ENCODE measurements at regions not wholly inside any gene's neighbourhood (a gene's known extent, or its start where the extent isn't known, plus 50 kb on each side); places are given as distances from the start of the nearest gene placed in this dataset.

- intact Hi-C loops (cut with DNase I; ENCODE audit: low total_unique reads) = no loop called here
- WGBS, 5 donors = 84 to 95% (median 89%) methylated on average over 3 of the region's 3 CpGs
- Histone ChIP-seq H3K36me3 (no peaks in the 10 kb centered on the region), H3K27ac (no peak overlapping the region), H3K27me3 (replicated peaks in 1 of 7) (no peaks in the 10 kb centered on the region), H3K4me3 (no peak overlapping the region), H3K9me3 (no peaks in the 10 kb centered on the region), H3K4me1 (peaks cover 0 to 7% (median 0%) of the 10 kb centered on the region in 6 donors)
- TF ChIP-seq POLR2AphosphoS5 (IDR thresholded peaks at IDR 0.05) = no peak
- TF ChIP-seq CTCF (IDR thresholded peaks at IDR 0.05 in 8 of 11, conservative IDR thresholded peaks at IDR 0.05 in 3 of 11) = no peak
- no peak for TF ChIP-seq POLR2A (IDR thresholded peaks at IDR 0.05)
- DNase-seq = no peak
Measured at GRCh38 chr11:13857828-13858227, 104.7 kb upstream of the SPON1 start.

GRCh38 chr11:13859892-13860291, 102.6 kb upstream of the SPON1 start:
- TF ChIP-seq POLR2A (IDR thresholded peaks at IDR 0.05) (no peak), CTCF (IDR thresholded peaks at IDR 0.05 in 8 of 11, conservative IDR thresholded peaks at IDR 0.05 in 3 of 11) (no peak), POLR2AphosphoS5 (IDR thresholded peaks at IDR 0.05) (no peak)
- Histone ChIP-seq H3K27ac (no peak overlapping the region), H3K4me1 (peaks cover 0 to 7% (median 0%) of the 10 kb centered on the region in 6 donors), H3K36me3 (no peaks in the 10 kb centered on the region), H3K4me3 (no peak overlapping the region), H3K27me3 (replicated peaks in 1 of 7) (no peaks in the 10 kb centered on the region), H3K9me3 (no peaks in the 10 kb centered on the region)
- intact Hi-C loops (cut with DNase I; ENCODE audit: low total_unique reads) = no loop called here
- DNase-seq = no peak
- WGBS, 5 donors = 53 to 73% (median 56%) methylated on average over 8 to 9 of the region's 9 CpGs

- no peak for DNase-seq
- WGBS, 5 donors = 43 to 63% (median 53%) methylated on average over 3 of the region's 3 CpGs
- TF ChIP-seq POLR2AphosphoS5 (IDR thresholded peaks at IDR 0.05) (no peak), CTCF (IDR thresholded peaks at IDR 0.05 in 8 of 11, conservative IDR thresholded peaks at IDR 0.05 in 3 of 11) (no peak), POLR2A (IDR thresholded peaks at IDR 0.05) (no peak)
- H3K27ac ChIP-seq = no peak overlapping the region
- H3K9me3 ChIP-seq = no peaks in the 10 kb centered on the region
- H3K36me3 ChIP-seq = no peaks in the 10 kb centered on the region
- no peaks in the 10 kb centered on the region for H3K27me3 ChIP-seq (replicated peaks in 1 of 7)
- peaks cover 0 to 7% (median 0%) of the 10 kb centered on the region in 6 donors for H3K4me1 ChIP-seq
- intact Hi-C loops (cut with DNase I; ENCODE audit: low total_unique reads) = no loop called here
- H3K4me3 ChIP-seq = no peak overlapping the region
Measured at GRCh38 chr11:13861411-13861810, 101.1 kb upstream of the SPON1 start.

GRCh38 chr11:13862845-13863392, 99.6 kb upstream of the SPON1 start:
- H3K9me3 ChIP-seq = no peaks in the 10 kb centered on the region

More at GRCh38 chr11:13862845-13863392, 99.6 kb upstream of the SPON1 start:
- 84 to 96% (median 87%) methylated on average over 3 of the region's 3 CpGs for WGBS, 5 donors
- DNase-seq = no peak
- Histone ChIP-seq H3K4me1 (peaks cover 0 to 7% (median 0%) of the 10 kb centered on the region in 6 donors), H3K27me3 (replicated peaks in 1 of 7) (no peaks in the 10 kb centered on the region), H3K27ac (no peak overlapping the region), H3K4me3 (no peak overlapping the region), H3K36me3 (no peaks in the 10 kb centered on the region)
- intact Hi-C loops (cut with DNase I; ENCODE audit: low total_unique reads) = no loop called here
- TF ChIP-seq POLR2A (IDR thresholded peaks at IDR 0.05) (no peak), CTCF (IDR thresholded peaks at IDR 0.05 in 8 of 11, conservative IDR thresholded peaks at IDR 0.05 in 3 of 11) (no peak), POLR2AphosphoS5 (IDR thresholded peaks at IDR 0.05) (no peak)

Measured in spleen (tissue), 11 donors.